Fibroblast of the aortic adventitia (primary cell): ENCODE measurements at regions not wholly inside any gene's neighbourhood (a gene's known extent, or its start where the extent isn't known, plus 50 kb on each side); places are given as distances from the start of the nearest gene placed in this dataset.

Experiments
- DNase-seq: peaks from one replicate; pipeline ENCODE4 v3.0.0-alpha.2; 2010; ENCODE audit warnings: low read depth
- H3K4me3 ChIP-seq: 2 replicates; pipeline ENCODE4 v1.5.1; 2011; ENCODE audit warnings: low read depth, mild to moderate bottlenecking, control low read depth, low read length, moderate library complexity
- TF ChIP-seq, protein P1 (sequence below): IDR thresholded peaks from 2 replicates; pipeline ENCODE4 v1.5.1; 2011; ENCODE audit warnings: mild to moderate bottlenecking, low read length, control low read depth, inconsistent platforms; ENCODE audit not compliant: insufficient read depth

DNA sequence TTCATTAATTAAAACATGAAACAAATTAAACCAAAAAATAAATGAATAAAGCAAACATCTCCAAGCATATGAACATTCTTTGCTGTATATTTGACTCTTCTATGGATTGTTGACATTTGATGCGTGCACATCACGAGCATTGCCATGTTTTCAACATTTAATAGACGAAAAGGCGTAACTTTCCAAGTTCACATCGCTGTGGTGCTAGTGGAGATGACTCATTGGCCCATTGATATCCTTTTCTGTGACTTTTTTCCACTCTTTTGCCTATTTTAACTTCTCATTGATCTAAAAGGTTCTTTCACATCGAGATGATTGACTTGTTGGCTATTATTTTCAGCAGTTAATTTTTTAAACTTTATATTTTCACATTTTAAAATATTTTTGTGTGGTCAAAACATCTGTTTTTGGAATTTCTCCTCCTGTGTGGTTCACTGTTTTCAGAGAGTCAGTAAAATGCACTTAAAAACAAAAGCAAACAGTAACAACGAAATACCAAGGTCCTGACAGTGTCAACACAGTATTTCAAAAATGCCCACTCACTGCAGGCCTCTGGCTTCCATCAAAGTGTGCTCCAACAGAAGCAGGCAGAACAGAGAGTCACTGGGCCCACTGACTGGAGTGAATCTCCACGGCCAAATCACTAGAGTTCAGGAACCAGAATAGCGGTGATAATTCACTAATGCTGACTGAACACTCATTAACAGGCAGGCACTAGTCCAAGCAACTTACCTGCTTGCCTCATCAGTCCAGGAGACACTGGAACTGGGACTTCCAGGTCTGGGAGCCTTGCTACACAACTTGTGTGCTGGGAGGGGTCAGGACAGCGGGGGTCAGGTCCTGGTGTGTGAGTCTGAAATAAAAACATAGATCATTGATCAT, 372.2 kb upstream of the SMIM21 start:
- H3K4me3 ChIP-seq: no peak overlapping the region
- TF ChIP-seq, protein P1, sequence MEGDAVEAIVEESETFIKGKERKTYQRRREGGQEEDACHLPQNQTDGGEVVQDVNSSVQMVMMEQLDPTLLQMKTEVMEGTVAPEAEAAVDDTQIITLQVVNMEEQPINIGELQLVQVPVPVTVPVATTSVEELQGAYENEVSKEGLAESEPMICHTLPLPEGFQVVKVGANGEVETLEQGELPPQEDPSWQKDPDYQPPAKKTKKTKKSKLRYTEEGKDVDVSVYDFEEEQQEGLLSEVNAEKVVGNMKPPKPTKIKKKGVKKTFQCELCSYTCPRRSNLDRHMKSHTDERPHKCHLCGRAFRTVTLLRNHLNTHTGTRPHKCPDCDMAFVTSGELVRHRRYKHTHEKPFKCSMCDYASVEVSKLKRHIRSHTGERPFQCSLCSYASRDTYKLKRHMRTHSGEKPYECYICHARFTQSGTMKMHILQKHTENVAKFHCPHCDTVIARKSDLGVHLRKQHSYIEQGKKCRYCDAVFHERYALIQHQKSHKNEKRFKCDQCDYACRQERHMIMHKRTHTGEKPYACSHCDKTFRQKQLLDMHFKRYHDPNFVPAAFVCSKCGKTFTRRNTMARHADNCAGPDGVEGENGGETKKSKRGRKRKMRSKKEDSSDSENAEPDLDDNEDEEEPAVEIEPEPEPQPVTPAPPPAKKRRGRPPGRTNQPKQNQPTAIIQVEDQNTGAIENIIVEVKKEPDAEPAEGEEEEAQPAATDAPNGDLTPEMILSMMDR: no peak
- DNase-seq: no peak

DNA sequence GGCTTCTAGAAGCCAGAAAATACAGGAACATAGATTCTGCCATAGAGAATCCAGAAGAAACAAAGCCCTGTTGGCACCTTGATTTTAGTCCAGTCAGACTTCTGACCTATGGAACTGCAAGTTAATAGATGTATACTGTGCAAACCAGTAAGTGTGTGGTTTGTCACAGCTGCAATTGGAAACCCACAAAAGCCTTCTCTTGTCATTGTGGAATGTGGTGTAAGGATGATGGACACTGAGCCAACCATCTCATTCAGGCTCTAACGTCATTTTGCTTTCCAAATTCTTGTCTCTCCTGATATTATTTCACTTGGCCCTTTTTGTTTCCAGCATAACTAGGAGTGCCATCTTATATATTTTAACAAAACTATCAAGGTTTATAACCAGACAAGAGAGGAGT, 369.5 kb upstream of the SMIM21 start:
- TF ChIP-seq, protein P1: no peak
- no peak overlapping the region for H3K4me3 ChIP-seq
- no peak for DNase-seq

DNA sequence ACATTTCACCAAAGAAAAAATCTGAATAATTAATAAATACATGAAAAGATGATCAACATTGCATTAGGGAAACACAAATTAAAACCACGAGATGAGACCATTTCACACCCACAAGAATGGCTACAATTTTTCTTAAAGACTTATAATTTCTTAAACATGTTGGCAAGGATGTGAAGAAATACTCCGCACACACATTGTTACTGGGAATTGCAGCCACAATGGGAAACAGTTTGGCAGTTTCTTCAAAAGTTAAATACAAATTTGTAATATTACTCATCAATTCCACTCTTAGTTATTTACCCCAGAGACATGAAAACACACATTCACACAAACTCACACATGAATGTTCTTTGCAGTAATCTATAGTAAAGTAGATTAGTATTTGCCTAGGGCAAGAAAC, 363.3 kb upstream of the SMIM21 start:
- TF ChIP-seq, protein P1: no peak
- DNase-seq: no peak

DNA sequence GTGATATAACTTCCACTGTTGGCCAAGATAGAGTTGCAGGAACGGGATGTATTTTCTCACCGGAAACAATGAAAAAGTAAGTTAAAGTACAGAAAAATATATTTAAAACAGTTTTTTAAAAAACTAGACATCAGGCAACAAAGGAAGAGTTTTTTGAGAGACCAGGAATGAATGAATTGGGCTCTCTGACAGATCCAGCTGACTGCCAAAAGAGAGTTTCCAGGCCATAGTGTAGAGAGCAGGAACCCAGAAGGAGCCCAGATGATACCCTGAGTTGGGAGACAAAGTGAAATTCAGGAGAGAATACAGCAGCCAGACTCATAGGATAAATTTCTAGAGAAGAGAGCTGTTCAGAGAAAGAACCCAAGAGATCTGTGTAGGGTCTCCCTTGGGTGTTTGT, 362.6 kb upstream of the SMIM21 start:
- DNase-seq: no peak
- no peak overlapping the region for H3K4me3 ChIP-seq
- TF ChIP-seq, protein P1: no peak

More for the DNA sequence above, 363.3 kb upstream of the SMIM21 start:
- H3K4me3 ChIP-seq: no peak overlapping the region

DNA sequence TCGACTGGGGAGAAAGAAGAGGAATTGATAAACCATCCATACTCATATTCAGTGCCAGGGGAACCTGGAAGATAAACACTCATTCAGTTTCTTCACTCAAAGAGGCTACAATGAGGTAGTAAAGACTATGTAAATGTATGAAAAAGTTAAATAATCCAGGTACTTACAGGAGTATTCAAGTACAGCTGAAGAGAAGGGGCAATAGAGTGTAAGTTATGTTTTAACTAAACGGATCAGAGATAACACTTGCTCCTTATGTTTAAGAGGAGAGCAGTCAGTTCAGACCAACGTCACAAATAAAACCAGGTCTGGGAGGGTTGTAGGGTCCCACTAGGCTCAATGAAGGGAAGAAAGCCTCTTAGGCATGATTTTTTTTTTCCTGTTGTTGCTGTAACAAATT, 358.3 kb upstream of the SMIM21 start:
- TF ChIP-seq, protein P1: no peak

DNA sequence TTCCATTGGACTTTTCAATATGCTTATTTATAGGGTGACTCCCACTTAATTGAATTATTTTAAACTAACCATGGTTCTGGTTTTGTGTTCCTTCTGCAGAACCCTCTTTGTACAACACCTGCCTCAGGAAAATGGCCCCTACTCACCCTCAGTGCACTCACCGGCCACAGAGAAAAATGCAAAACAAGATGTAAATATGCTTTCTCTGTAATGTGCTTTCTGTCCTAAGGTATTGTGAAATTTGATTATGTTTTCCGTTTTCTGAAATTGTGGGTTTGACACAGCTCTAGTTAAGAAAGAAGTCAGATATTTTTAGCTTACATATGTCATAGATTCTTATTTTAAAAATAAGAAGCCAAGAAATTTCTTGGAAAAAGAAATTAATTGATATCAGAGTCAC, 357.7 kb upstream of the SMIM21 start:
- TF ChIP-seq, protein P1: no peak
- no peak overlapping the region for H3K4me3 ChIP-seq
- no peak for DNase-seq

More for the DNA sequence above, 358.3 kb upstream of the SMIM21 start:
- H3K4me3 ChIP-seq: no peak overlapping the region
- no peak for DNase-seq
